ACHN (cell line): ENCODE measurements at regions not wholly inside any gene's neighbourhood (a gene's known extent, or its start where the extent isn't known, plus 50 kb on each side); places are given as distances from the start of the nearest gene placed in this dataset.
A peak's percentile ranks its signal among the peaks of the same experiment; 100 is the strongest.

Experiments
- DNase-seq: peaks from one replicate; pipeline ENCODE4 v3.0.0-alpha.2; 2015
- in situ Hi-C: cut with HindIII; loops from 2 replicates; pipeline ENCODE4 v1.10.0; 2017; ENCODE audit warnings: low sequenced_read_pairs, low pct_ligation_motif_present, low pct_unique_long_range_greater_than_20kb

- no peak for DNase-seq
- in situ Hi-C loops: no loop called here
These were observed 1015.7 kb downstream of the TECRL start for GRCh38 chr4:63393544-63393943.

- no peak for DNase-seq
- in situ Hi-C loops: no loop called here
These were observed 1029.3 kb downstream of the TECRL start for GRCh38 chr4:63379750-63380522.

- DNase-seq: no peak
- in situ Hi-C loops: no loop called here
These were observed 1038.2 kb downstream of the TECRL start for GRCh38 chr4:63371001-63371400.

GRCh38 chr4:63361628-63362027, 1047.6 kb downstream of the TECRL start:
- in situ Hi-C loops: no loop called here
- DNase-seq: no peak

GRCh38 chr4:63361066-63361465, 1048.2 kb downstream of the TECRL start:
- no peak for DNase-seq
- in situ Hi-C loops: no loop called here

DNA sequence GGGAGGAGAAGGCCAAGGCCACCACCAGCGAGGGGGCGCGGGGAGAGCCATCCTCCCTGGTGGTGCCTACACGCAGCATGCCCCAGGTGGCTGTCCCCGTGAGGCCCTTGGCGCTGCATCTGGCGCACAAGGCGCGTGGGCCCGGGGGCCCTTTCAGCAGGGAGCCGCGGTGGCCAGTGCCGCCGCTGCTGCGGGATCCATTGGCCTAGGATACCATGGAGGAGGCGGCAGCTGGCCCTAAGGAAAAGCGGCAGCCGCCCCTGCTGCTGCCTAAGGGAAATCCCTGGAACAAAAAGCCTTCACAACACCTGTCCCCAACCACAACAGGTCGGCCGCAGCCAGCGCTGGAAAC, 1059.6 kb downstream of the TECRL start:
- DNase-seq: no peak
- in situ Hi-C loops: no loop called here

GRCh38 chr4:63348735-63349673, 1060.2 kb downstream of the TECRL start:
- no peak for DNase-seq
- in situ Hi-C loops: no loop called here

DNA sequence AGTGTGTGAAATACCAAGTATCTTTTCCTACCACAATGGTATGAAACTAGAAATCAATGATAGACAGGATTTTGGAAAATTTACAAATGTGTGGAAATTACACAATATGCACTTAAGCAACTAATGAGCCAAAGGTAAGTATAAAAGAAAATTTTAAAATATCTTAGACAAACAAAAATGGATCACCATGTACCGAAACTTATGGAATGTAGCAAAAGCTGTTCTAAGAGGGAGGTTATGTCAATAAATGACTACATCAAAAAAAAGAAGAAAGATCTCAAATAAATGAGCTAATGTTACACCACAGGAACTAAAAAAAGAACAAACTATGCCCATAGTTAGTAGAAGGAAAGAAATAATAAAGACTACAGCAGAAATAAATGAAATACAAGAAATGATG, 1084.1 kb downstream of the TECRL start:
- no peak for DNase-seq
- in situ Hi-C loops: no loop called here

- DNase-seq: no peak
- in situ Hi-C loops: no loop called here
These were observed 1092.6 kb downstream of the TECRL start for GRCh38 chr4:63316633-63317032.

GRCh38 chr4:63315651-63316050, 1093.6 kb downstream of the TECRL start:
- in situ Hi-C loops: no loop called here
- DNase-seq: no peak

GRCh38 chr4:63308697-63309096, 1100.6 kb downstream of the TECRL start:
- in situ Hi-C loops: no loop called here
- no peak for DNase-seq

GRCh38 chr4:63302792-63303191, 1106.5 kb downstream of the TECRL start:
- in situ Hi-C loops: no loop called here
- no peak for DNase-seq

DNA sequence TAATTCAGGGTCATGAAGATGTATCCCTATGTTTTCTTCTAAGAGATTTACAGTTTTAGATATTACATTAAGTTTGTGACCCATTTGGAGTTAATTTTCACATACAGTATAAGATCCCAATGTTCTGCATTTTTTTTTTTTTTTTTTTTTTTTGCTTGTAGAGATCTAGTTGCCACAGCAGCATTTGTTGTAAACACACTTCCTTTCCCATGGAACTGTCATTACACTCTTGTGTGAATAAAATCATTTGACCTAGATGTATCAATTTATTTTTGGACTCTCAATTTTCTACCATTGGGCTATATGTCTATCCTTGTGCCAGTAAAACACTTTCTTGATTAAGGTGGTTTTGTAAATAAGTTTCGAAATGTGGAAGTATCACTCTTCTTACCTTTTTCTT, 1107.2 kb downstream of the TECRL start:
- DNase-seq: no peak
- in situ Hi-C loops: no loop called here

DNA sequence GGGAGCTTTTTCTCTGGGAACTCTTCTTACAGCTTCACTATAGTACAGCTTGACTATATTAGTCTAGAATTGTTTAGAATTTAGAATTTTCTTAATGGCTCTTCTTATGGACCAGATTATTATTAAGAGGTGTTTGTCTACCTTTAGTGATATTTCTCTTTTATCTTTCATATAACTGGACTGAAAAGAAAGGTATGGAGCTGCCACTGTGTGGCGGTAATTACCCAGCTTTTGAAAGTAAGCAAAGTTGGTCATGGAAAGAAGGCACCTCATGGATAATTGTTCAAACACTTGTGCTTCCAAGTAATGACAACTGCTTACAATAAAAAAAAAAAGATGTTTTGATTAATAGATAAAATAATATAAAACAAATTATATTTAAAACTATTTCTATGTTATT, 1112.5 kb downstream of the TECRL start:
- in situ Hi-C loops: no loop called here

GRCh38 chr4:63275491-63275890, 1133.8 kb downstream of the TECRL start:
- in situ Hi-C loops: no loop called here
- DNase-seq: no peak

More for the DNA sequence above, 1112.5 kb downstream of the TECRL start:
- peak; percentile 3 for DNase-seq

- no peak for DNase-seq
- in situ Hi-C loops: no loop called here
These were observed 1140.1 kb downstream of the TECRL start for GRCh38 chr4:63269156-63269555.

DNA sequence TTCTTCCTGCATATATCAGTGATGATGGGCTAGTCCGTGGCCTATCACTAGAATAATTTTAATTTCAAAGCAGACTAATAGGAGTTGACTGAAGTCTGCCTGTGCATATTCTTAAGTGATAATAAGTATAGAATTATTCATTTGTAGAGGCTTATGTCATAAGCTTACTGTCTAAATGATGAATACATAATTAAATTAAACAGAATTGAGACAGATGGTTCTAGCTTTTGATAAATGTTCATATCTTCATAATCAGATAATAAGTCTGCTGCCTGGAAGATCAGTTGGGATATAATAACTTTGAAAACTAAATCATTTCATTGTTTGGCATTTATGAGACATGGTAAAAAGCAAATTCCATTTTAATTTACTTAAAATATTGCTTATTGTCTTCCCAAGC, 1175.6 kb downstream of the TECRL start:
- in situ Hi-C loops: no loop called here
- DNase-seq: no peak

- in situ Hi-C loops: no loop called here
- DNase-seq: no peak
These were observed 1177.2 kb downstream of the TECRL start for GRCh38 chr4:63232058-63232457.

DNA sequence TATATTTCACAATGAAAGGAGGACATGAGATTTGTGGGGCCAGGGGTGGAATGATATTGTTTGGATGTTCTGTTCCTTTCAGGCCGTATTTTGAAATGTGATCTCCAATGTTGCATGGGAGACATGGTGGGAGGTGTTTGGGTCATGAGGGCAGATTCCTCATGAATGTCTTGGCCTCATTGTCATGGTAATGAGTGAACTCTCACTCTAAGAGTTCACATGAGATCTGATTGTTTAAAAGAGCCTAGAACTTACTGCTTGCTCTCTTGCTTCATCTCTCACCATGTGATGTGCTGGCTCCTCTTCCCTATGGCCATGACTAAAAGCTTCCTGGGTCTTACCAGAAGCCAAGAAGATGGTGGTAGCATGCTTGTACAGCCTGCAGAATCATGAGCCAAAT, 1183.0 kb downstream of the TECRL start:
- in situ Hi-C loops: no loop called here

GRCh38 chr4:63222466-63222865, 1186.8 kb downstream of the TECRL start:
- in situ Hi-C loops: no loop called here
- DNase-seq: no peak

More for the DNA sequence above, 1183.0 kb downstream of the TECRL start:
- DNase-seq: no peak
